H1 (cell line): ENCODE measurements at regions not wholly inside any gene's neighbourhood (a gene's known extent, or its start where the extent isn't known, plus 50 kb on each side); places are given as distances from the start of the nearest gene placed in this dataset.

Experiments used
- CTCF ChIA-PET: fragments of 300-600 bp; sonication (Branson Sonifier 250); formaldehyde crosslinking; loops from one replicate; lab custom pipeline; 2021; ENCODE audit not compliant: partially characterized antibody; lab: Charles Lee
- POLR2A ChIA-PET: fragments of 300-600 bp; sonication (Branson Sonifier 250); formaldehyde crosslinking; loops from one replicate; lab custom pipeline; 2021; ENCODE audit warnings: inconsistent platforms; ENCODE audit not compliant: partially characterized antibody; lab: Charles Lee
- DNase-seq, 2 experiments: peaks; one replicate each; pipeline versions ENCODE4 v3.0.0 to v3.0.0-alpha.2; 2010 to 2022; ENCODE audit warnings: low spot score in 2 of 2, low read depth in 1 of 2, mixed read lengths in 1 of 2
- FAIRE-seq: peaks from 2 replicates; lab custom pipeline; 2011; peaks lifted over from hg19 to GRCh38; lab: Jason Lieb, UNC
- H2AFZ ChIP-seq: 2 replicates; pipeline ENCODE4 v1.8.1; 2012; ENCODE audit warnings: low read length, inconsistent platforms
- H2AK5ac ChIP-seq: 2 replicates; pipeline ENCODE4 v1.6.1; 2013; ENCODE audit warnings: low read depth, low read length
- H2BK120ac ChIP-seq: replicated peaks from 2 replicates; pipeline ENCODE3; 2013; ENCODE audit warnings: low read depth, low read length, inconsistent platforms
- H2BK12ac ChIP-seq: 2 replicates; pipeline ENCODE4 v1.6.1; 2013; ENCODE audit warnings: low read depth, low read length
- H2BK15ac ChIP-seq: 2 replicates; pipeline ENCODE4 v1.6.1; 2013; ENCODE audit warnings: low read length
- H2BK20ac ChIP-seq: 2 replicates; pipeline ENCODE4 v1.6.1; 2013; ENCODE audit warnings: low read length
- H2BK5ac ChIP-seq: 2 replicates; pipeline ENCODE4 v1.6.1; 2013; ENCODE audit warnings: low read depth, low read length
- H3K14ac ChIP-seq: 2 replicates; pipeline ENCODE4 v1.6.1; 2013; ENCODE audit warnings: inconsistent platforms; ENCODE audit not compliant: insufficient read length
- H3K18ac ChIP-seq: 2 replicates; pipeline ENCODE4 v1.6.1; 2013; ENCODE audit warnings: low read length; ENCODE audit errors: extremely low read depth
- H3K23ac ChIP-seq: 2 replicates; pipeline ENCODE4 v1.6.1; 2013; ENCODE audit warnings: inconsistent platforms; ENCODE audit not compliant: insufficient read length
- H3K23me2 ChIP-seq: 2 replicates; pipeline ENCODE4 v1.6.1; 2013; ENCODE audit warnings: low read depth, low read length
- H3K27ac ChIP-seq: 2 replicates; pipeline ENCODE4 v1.6.1; 2011; ENCODE audit warnings: low read depth, low read length, inconsistent platforms
- H3K27me3 ChIP-seq, 4 experiments: replicated peaks in 1 of 4; 1 replicate in 1 of 4; 2 replicates in 3 of 4; pipeline versions ENCODE4 v1.6.1 to v1.8.1; 2011 to 2013; ENCODE audit warnings: low read length in 3 of 4, mild to moderate bottlenecking in 3 of 4, inconsistent platforms in 2 of 4, mixed read lengths in 2 of 4, moderate library complexity in 1 of 4; ENCODE audit not compliant: control insufficient read depth in 3 of 4, insufficient read depth in 3 of 4; ENCODE audit errors: extremely low read depth in 1 of 4
- H3K36me3 ChIP-seq, 4 experiments: 2 replicates each; pipeline versions ENCODE4 v1.6.1 to v1.8.1; 2011 to 2013; ENCODE audit warnings: mild to moderate bottlenecking in 4 of 4, low read length in 3 of 4, moderate library complexity in 2 of 4, control low read depth in 1 of 4, inconsistent platforms in 1 of 4; ENCODE audit not compliant: insufficient read depth in 4 of 4, control insufficient read depth in 2 of 4
- H3K4ac ChIP-seq: replicated peaks from 2 replicates; pipeline ENCODE3; 2013; ENCODE audit warnings: low read length, low read depth, mixed read lengths, inconsistent platforms; ENCODE audit not compliant: insufficient read length
- H3K4me1 ChIP-seq, 4 experiments: replicated peaks in 1 of 4; 1 replicate in 1 of 4; 2 replicates in 3 of 4; pipeline versions ENCODE4 v1.6.1 to v1.8.1; 2011 to 2013; ENCODE audit warnings: low read length in 3 of 4, inconsistent platforms in 2 of 4, mixed read lengths in 1 of 4; ENCODE audit not compliant: insufficient read depth in 4 of 4, control insufficient read depth in 3 of 4
- H3K4me2 ChIP-seq, 2 experiments: 2 replicates each; pipeline versions ENCODE4 v1.6.1 to v1.8.1; 2011 to 2013; ENCODE audit warnings: low read depth in 2 of 2, low read length in 2 of 2, control low read depth in 1 of 2, inconsistent platforms in 1 of 2, mild to moderate bottlenecking in 1 of 2; ENCODE audit not compliant: insufficient read depth in 1 of 2
- H3K4me3 ChIP-seq, 4 experiments: fragments of 200-600, 300-600 bp in 1 of 4; sonication (generic), shearing (Covaris generic), sonication (Bioruptor Twin) in 1 of 4; 2 replicates each; pipeline versions ENCODE4 v1.5.1 to v1.8.1; 2011 to 2016; ENCODE audit warnings: low read length in 4 of 4, low read depth in 3 of 4, control low read depth in 2 of 4, inconsistent platforms in 2 of 4, mild to moderate bottlenecking in 2 of 4, mixed read lengths in 1 of 4, moderate library complexity in 1 of 4; ENCODE audit not compliant: insufficient read depth in 2 of 4; ENCODE audit errors: extremely low read depth in 1 of 4
- H3K56ac ChIP-seq: replicated peaks from 2 replicates; pipeline ENCODE3; 2013; ENCODE audit warnings: low read depth, mild to moderate bottlenecking, mixed read lengths, low read length, inconsistent platforms; ENCODE audit not compliant: insufficient read length
- H3K79me1 ChIP-seq: 2 replicates; pipeline ENCODE4 v1.6.1; 2013; ENCODE audit warnings: low read depth, low read length, control low read depth
- H3K79me2 ChIP-seq, 2 experiments: 2 replicates each; pipeline versions ENCODE4 v1.6.1 to v1.8.1; 2012 to 2013; ENCODE audit warnings: low read length in 2 of 2, mild to moderate bottlenecking in 2 of 2, inconsistent platforms in 1 of 2; ENCODE audit not compliant: insufficient read depth in 2 of 2, control insufficient read depth in 1 of 2
- H3K9ac ChIP-seq, 4 experiments: replicated peaks in 1 of 4; 1 replicate in 1 of 4; 2 replicates in 3 of 4; pipeline versions ENCODE4 v1.6.1 to v1.8.1; 2011 to 2013; ENCODE audit warnings: low read depth in 3 of 4, low read length in 3 of 4, control low read depth in 2 of 4, mild to moderate bottlenecking in 2 of 4, moderate library complexity in 2 of 4, inconsistent platforms in 1 of 4; ENCODE audit errors: extremely low read depth in 1 of 4
- H3K9me3 ChIP-seq, 2 experiments: 2 replicates each; pipeline versions ENCODE4 v1.6.1 to v1.8.1; 2012 to 2013; ENCODE audit warnings: mild to moderate bottlenecking in 2 of 2, moderate library complexity in 2 of 2, control low read depth in 1 of 2, inconsistent platforms in 1 of 2, low read depth in 1 of 2, low read length in 1 of 2, mixed read lengths in 1 of 2; ENCODE audit not compliant: insufficient read depth in 2 of 2
- H4K20me1 ChIP-seq, 2 experiments: replicated peaks in 1 of 2; 2 replicates each; pipeline versions ENCODE3 to v1.8.1; 2011 to 2013; ENCODE audit warnings: inconsistent platforms in 2 of 2, low read length in 2 of 2, mild to moderate bottlenecking in 1 of 2; ENCODE audit not compliant: insufficient read depth in 2 of 2, control insufficient read depth in 1 of 2
- H4K5ac ChIP-seq: 2 replicates; pipeline ENCODE4 v1.6.1; 2013; ENCODE audit warnings: low read length, low read depth, mixed read lengths, inconsistent platforms; ENCODE audit not compliant: insufficient read length
- H4K8ac ChIP-seq: 2 replicates; pipeline ENCODE4 v1.8.0; 2013; ENCODE audit warnings: mild to moderate bottlenecking, moderate library complexity, low read length, inconsistent platforms; ENCODE audit not compliant: insufficient read depth; ENCODE audit errors: extremely low read depth
- H4K91ac ChIP-seq: replicated peaks from 2 replicates; pipeline ENCODE3; 2013; ENCODE audit warnings: low read length, mixed read lengths, inconsistent platforms; ENCODE audit not compliant: insufficient read length
- BCL11A ChIP-seq, 2 experiments: IDR thresholded peaks; one replicate each; pipeline ENCODE4 v1.6.1; 2011; ENCODE audit warnings: low read depth in 2 of 2, low read length in 2 of 2, mild to moderate bottlenecking in 2 of 2
- CBX5 ChIP-seq: fragments of 300-800, 300-1000 bp; sonication (generic); IDR thresholded peaks from 2 replicates; pipeline ENCODE4 v1.7.1; 2016; ENCODE audit warnings: antibody characterized with exemption, low read length, low read depth
- KDM5A ChIP-seq: fragments of 200-600 bp; IDR thresholded peaks from 2 replicates; pipeline ENCODE4 v1.7.1; 2012; ENCODE audit warnings: mild to moderate bottlenecking, low read length, inconsistent platforms, mixed read lengths
- NRF1 ChIP-seq: IDR thresholded peaks from 2 replicates; pipeline ENCODE4 v1.6.1; 2011; ENCODE audit warnings: mild to moderate bottlenecking, low read depth, low read length, improper control_type of control experiment
- POU5F1 ChIP-seq: IDR thresholded peaks from 2 replicates; pipeline ENCODE4 v1.6.1; 2011; ENCODE audit warnings: low read depth, mild to moderate bottlenecking, low read length, moderate library complexity
- WGBS, 2 experiments: shearing (Covaris generic) in 1 of 2; methylation state at CpG; one replicate each; pipeline versions ENCODE4 v1.1.6 to v1.1.7; 2013 to 2015; ENCODE audit warnings: low lambda C conversion rate in 2 of 2, mixed read lengths in 2 of 2, inconsistent platforms in 1 of 2, low coverage in 1 of 2, missing lambda C conversion rate in 1 of 2; ENCODE audit not compliant: insufficient replicate concordance in 2 of 2, insufficient coverage in 1 of 2, insufficient read length in 1 of 2; ENCODE audit errors: extremely low coverage in 1 of 2, missing lambda C conversion rate in 1 of 2; 5-methylcytosine and 5-hydroxymethylcytosine counted together

- Histone ChIP-seq H4K8ac (no peak overlapping the region), H3K27me3 (no peaks in the 10 kb centered on the region), H2BK20ac (no peak overlapping the region), H2AK5ac (no peak overlapping the region), H3K4ac (no peak overlapping the region), H3K79me1 (no peaks in the 10 kb centered on the region), H2BK12ac (no peak overlapping the region), H3K36me3 (no peaks in the 10 kb centered on the region), H4K91ac (no peak overlapping the region), H3K9ac (no peak overlapping the region), H4K5ac (no peak overlapping the region), H3K23ac (no peak overlapping the region), H3K14ac (no peak overlapping the region), H2BK120ac (no peak overlapping the region), H3K27ac (no peak overlapping the region), H3K79me2 (no peaks in the 10 kb centered on the region), H2AFZ (no peak overlapping the region), H3K23me2 (no peaks in the 10 kb centered on the region; the same call in 1 of the 2 replicates), H3K4me1 (no peaks in the 10 kb centered on the region), H2BK5ac (no peak overlapping the region), H3K9me3 (no peaks in the 10 kb centered on the region; a peak in 1 of 4 replicates), H3K18ac (no peak overlapping the region), H3K56ac (no peak overlapping the region), H3K4me3 (no peak overlapping the region), H4K20me1 (no peaks in the 10 kb centered on the region), H2BK15ac (no peak overlapping the region), H3K4me2 (no peak overlapping the region)
- FAIRE-seq, result no peak
- DNase-seq, result no peak
- 85% methylated on average over 2 of the region's 2 CpGs; no CpG with 5 or more reads in 1 of the 2 experiments for WGBS, 2 experiments
- CTCF ChIA-PET, result interaction anchor here (1.1 kb wide), 1 partner anchor 13 kb away, joined by 3 read pairs; no protein-coding TSS in a partner anchor
- POLR2A ChIA-PET, result no interaction called here
- TF ChIP-seq BCL11A (IDR thresholded peaks at IDR 0.05; ENCODE audit: low read depth in 2 of 2, low read length in 2 of 2) (no peak), NRF1 (no peak), CBX5 (no peak), POU5F1 (no peak), KDM5A (no peak)
These were observed 103.5 kb upstream of the ARRDC3 start for GRCh38 chr5:91486638-91487037.
